ENCODE measurements at regions not wholly inside any gene's neighbourhood (a gene's known extent, or its start where the extent isn't known, plus 50 kb on each side); places are given as distances from the start of the nearest gene placed in this dataset.

DNA sequence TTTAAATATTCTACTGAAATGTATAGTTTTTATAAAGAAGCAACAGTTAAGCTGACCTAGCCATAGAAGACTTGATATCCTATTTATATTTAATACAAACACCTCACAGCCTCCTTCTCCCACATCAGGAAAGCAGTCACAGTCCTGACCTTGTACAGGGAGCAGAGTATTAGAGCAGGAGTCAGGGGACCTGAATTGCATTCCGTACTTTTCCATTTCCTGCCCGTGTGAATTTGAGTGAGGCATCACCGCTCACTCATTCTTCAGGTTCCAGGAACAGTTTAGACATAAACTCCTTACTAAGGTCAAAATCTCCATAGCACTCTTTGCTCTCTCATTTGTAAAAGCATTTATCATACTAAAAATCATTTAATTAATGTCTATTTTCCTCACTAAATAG lies 482.5 kb upstream of the FAT3 start:
- no peak for DNase-seq

DNA sequence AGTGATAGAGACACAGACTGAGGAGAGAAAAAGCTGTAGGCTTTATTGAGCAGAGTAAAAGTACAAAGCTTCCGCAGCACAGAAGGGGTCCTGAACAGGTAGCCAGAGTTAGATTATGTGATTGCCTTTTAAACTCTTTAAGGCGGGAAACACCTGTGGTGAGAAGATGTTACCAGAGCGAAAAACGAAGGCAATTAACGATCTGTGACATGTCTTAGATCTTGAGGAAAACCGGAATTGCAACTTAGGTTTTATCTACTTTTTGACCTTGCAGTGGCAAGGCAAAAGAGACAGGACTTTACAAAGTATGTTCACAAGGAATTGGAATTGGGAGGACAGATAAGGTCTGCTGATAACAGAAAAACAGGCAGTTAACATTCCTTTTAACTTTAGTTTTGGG lies 493.6 kb upstream of the FAT3 start:
- DNase-seq = no peak

GRCh38 chr11:91730620-91731019 lies 494.0 kb upstream of the FAT3 start:
- DNase-seq = no peak

DNA sequence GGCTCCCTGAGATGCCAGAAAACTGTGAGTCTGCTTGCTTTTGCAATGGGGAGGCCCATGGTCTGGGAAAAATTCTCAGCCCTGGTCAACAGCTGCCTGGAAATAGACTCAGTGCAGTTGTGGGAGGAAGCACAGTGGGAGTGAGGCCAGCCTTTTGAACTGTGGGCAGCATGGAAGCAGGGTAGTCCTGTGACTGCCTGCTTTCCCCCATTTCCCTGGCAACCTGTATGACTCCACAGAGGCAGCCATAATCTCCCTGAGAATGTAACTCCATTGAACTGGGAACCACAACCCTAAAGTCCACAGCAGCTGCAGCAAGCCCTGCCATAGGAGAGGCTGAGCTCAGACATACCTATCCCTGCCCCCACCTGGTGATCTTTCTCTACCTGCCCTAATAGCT lies 494.6 kb upstream of the FAT3 start:
- no peak for DNase-seq

- DNase-seq = no peak
These were observed 507.4 kb upstream of the FAT3 start for GRCh38 chr11:91717169-91717568.

- no peak for DNase-seq
These were observed 516.8 kb upstream of the FAT3 start for GRCh38 chr11:91707652-91708482.

DNA sequence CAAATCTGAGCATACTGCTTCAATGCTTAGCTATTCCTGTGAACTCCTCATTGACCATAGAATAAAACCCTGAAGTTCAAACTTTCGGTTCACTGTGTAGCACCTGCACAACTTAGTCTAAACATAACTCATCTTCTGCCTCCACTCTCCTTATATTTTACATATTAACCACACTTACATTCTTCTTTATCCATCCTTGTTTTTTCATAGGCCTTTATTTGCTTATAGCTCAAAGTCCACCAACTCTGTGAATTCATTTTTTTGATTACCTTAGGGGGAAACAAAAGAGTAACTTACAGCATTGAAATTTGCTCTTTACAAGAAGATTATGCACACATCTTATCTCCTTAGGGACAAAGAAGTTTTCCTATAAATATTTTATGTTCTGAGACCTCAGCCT lies 521.6 kb upstream of the FAT3 start:
- no peak for DNase-seq

DNA sequence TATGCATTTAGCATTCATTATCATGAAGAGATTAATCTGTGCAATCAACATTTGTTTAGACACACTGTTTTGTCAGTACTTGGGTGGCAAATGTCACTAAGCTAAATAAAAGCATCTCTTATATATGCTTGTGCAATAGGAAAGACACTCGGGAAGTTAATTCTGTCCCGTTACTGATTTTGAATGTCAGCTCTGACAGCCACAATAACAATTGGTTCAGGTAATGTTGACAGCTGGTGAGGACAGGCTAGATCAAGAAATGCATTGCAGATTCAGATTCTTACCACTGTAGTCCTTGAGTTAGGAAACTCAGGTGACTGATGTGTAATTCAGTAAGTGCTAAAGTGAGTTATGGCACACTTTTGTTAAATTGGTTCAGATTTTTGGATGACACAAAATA lies 523.8 kb upstream of the FAT3 start:
- no peak for DNase-seq

DNA sequence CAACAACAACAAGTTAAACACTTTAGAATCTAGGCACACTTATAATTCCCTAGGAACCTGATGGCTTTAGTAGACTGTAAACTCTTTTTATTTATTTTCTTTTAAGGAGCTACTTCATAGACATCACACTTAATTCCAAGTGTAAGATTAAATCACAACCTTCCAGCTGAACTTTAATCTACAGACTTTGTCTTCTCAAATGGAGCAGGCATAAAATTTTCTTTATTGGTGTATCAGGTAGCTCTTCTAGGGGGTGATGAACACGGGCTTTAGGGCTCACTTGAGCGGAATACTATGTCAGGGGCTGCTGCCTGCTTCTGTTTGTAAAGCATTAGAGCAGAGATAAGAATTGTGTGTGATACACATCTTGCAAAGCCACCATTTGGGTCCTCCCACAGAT lies 525.8 kb upstream of the FAT3 start:
- DNase-seq = no peak

GRCh38 chr11:91694331-91694730 lies 530.3 kb upstream of the FAT3 start:
- DNase-seq = no peak

GRCh38 chr11:91691872-91692271 lies 532.7 kb upstream of the FAT3 start:
- DNase-seq = no peak

- DNase-seq = no peak
These were observed 535.9 kb upstream of the FAT3 start for GRCh38 chr11:91688672-91689071.

- DNase-seq = no peak
These were observed 537.9 kb upstream of the FAT3 start for GRCh38 chr11:91686700-91687099.

DNA sequence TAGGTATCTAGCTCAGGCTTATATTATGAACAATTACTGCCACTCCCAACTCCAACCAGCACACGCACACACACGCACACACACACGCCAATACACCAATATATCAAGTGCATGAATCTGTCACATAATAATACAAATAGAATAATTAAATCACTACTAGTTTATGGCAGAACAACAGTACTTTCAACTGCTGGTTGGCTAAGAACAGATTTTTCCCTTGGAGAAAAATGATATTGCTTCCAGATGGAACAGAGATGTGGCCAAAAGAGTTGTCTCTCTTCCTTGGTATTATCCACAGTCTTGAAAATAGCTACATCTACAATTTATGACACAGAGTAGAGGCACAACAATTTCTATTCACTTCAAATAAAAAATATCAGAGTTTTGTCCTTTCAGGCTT lies 538.3 kb upstream of the FAT3 start:
- DNase-seq = no peak

DNA sequence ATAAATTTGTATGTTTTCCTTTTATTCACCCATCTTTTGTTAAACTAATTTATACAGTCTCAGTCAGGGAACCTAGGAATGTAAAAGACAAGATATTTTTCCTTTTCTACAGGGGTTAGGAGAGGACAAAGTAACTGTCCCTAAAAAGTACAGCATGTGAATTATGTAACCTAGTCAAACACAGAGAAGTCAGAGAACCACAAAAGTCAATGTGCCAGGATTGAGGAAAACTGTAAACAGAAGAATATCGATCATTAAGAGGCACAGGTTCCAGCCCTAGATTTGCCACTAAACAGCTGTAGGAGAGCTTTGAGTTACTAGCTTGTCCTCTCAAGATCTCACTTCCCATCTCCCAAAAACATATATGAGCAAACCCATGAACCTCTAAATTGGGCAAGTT lies 550.9 kb upstream of the FAT3 start:
- DNase-seq = no peak

- DNase-seq = peak; percentile 3
These were observed 560.1 kb upstream of the FAT3 start for GRCh38 chr11:91664521-91664920.

DNA sequence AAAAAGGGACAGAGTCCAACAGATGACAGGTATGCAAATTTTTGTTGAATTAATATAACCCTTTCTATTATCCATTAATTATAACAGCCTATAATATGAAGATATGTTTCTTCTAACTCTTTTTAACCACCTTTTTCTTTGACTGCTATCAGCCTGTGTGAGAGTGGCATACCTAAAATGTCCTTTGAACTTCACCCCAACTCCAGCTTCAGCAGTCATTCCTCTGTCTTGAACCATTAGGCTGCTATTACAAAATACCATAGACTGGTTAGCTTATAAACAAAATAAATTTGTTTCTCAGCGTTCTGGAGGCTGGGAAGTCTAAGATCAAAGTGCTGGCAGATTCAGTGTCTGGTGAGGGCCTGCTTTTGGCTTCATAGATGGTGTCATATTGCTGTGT lies 564.6 kb upstream of the FAT3 start:
- DNase-seq = no peak

- no peak for DNase-seq
These were observed 569.9 kb upstream of the FAT3 start for GRCh38 chr11:91654686-91655085.

DNA sequence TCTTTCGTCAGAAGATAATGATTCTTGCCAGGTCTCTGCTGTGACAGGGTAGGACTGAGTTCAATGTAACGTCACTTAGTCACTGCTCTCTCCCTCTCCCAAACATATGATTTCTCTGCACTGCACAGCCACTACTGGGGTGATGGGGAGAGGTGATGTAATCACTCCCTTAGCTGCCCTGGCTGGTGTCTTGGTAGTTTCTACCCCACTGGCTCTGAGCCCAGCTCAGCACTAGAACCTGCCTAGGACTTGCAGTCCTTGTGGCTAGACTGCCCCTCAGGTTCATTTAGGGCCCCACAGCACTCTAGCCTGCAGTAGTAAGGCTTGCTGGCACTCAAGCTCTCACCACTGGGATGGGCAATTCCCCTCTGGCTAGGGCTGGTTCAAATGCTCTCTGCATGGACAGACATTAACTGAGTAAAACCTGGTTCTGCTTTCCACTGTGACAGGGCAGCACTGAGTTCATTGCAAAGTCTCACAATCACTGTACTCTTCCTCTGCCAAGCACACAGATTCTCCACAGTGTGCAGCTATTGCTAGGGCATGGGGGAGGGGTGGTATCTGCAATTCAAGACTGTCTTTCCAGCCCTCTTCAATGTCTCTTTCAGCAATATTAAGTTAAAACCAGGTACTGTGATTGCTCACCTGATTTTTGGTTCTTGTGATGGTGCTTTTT lies 571.4 kb upstream of the FAT3 start:
- peak; percentile 2 for DNase-seq

DNA sequence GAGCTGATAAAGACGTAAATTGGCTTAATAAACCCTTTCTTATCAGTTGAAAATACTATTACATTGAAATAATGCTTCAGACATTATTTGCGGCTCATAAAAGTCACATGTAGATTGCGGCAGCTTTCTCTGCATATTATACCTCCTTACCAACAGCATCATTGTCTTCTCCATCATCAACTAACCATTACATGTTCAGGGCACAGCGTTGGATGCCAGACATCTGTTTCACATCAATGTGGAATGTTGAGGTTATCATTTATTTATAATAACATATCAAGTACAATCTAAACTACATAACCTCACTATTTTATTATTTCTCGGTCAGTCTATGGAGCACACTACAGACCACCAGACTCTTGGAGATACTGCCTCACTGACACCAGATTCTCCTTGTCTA lies 573.8 kb upstream of the FAT3 start:
- DNase-seq = no peak

DNA sequence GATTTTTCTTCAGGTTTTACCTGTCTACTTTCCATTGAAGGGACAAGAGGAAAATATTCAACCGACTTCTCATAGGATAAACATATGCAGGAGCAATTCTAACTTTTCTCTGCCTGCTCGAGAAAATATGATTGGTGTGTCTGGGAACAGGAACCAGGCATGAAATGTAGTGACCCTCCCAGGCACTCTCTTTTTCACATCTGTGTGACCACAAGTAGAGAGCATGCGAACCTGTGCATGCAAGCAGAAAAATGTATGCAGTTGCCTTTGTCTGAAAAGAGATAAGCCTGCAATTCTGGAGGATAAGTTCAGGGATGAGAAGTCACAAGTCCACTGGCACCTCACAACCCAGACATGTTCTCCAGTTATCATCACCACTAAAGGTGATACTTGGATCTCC lies 583.5 kb upstream of the FAT3 start:
- no peak for DNase-seq

GRCh38 chr11:91639359-91639758 lies 585.3 kb upstream of the FAT3 start:
- DNase-seq = no peak

DNA sequence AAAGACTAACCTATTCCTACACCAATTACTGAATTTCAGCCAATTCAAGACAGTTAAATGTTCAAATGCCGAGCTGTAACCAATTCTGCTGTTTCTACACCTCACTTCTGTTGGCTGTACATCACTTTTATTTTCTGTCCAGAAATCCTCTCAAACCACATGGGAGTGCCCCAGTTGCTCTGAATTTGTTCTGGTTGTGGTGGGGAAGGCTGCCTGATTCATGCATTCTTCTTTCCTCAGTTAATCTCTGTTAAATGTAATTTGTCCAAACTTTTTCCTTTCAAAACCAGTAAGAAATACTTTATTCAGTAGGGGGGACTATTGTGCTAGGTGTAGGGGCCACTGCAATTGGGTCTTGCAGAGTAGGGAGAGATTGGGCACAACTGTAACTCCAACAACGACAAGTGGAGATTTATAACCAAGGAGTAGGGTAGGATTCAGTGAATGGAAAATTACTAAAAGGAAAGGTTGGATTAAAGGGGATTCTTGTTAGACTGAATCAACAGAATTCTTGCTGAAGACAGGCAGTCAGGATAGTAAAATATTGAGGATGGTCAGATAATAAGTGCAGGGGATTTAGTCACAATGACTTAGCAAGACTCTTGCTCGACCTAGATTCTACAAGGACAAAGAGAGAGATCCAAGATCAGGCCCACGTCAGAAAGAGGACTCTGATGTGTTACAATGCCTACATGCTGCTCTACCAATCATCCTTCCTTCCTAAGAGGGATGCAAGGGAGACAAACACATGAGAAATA lies 593.5 kb upstream of the FAT3 start:
- DNase-seq = peak; percentile 63

DNA sequence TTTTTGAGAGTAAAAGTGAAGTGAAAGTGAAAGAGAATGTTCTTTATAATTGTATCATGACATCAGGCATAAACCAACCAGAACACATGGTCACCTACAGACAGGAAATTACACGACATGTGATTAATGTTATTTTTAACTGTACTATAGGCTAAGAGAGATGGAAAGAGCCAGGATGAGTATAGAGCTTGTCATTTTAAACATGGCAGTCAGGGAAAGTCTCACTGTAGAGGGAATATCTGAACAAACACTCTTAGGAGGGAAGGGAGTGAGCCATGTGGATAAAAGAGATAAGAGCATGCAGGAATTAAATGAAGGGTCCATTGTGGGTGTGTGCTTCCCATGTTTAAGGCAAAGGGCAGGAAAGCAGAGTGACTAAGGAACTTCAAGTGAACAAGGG lies 599.1 kb upstream of the FAT3 start:
- no peak for DNase-seq
